Fibroblast of the aortic adventitia (primary cell): ENCODE measurements at regions not wholly inside any gene's neighbourhood (a gene's known extent, or its start where the extent isn't known, plus 50 kb on each side); places are given as distances from the start of the nearest gene placed in this dataset.

Source experiments
- DNase-seq: peaks from one replicate; pipeline ENCODE4 v3.0.0-alpha.2; 2010; ENCODE audit warnings: low read depth
- H3K4me3 ChIP-seq: 2 replicates; pipeline ENCODE4 v1.5.1; 2011; ENCODE audit warnings: low read depth, mild to moderate bottlenecking, control low read depth, low read length, moderate library complexity
- CTCF ChIP-seq: IDR thresholded peaks from 2 replicates; pipeline ENCODE4 v1.5.1; 2011; ENCODE audit warnings: mild to moderate bottlenecking, low read length, control low read depth, inconsistent platforms; ENCODE audit not compliant: insufficient read depth

- H3K4me3 ChIP-seq: no peak overlapping the region
- peak; percentile 17 for TF ChIP-seq CTCF
- DNase-seq: peak; percentile 2
Measured at GRCh38 chr2:146147448-146148012, 1627.6 kb upstream of the ZEB2 start.

GRCh38 chr2:146143971-146144370, 1624.1 kb upstream of the ZEB2 start:
- no peak for DNase-seq
- no peak for TF ChIP-seq CTCF
- no peak overlapping the region for H3K4me3 ChIP-seq

DNA sequence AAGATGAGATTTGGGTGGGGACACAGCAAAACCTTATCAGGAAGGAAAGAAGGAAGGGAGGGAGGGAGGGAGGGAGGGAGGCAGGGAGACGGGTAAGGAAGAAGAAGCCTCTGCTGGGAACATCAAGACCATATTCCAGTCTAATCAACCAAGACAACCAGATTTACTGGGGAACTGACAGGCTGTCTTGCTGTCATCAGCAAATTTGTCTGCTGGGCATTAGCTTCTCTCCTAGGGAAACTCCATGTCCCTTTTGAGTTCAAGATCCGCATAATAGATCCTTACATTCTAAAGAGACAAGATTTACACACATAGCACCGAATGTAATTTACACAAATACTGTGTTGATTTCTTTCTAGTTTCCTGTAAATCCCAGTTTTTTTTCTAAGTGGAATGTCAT, 1618.9 kb upstream of the ZEB2 start:
- no peak for DNase-seq
- no peak overlapping the region for H3K4me3 ChIP-seq
- TF ChIP-seq CTCF: no peak

DNA sequence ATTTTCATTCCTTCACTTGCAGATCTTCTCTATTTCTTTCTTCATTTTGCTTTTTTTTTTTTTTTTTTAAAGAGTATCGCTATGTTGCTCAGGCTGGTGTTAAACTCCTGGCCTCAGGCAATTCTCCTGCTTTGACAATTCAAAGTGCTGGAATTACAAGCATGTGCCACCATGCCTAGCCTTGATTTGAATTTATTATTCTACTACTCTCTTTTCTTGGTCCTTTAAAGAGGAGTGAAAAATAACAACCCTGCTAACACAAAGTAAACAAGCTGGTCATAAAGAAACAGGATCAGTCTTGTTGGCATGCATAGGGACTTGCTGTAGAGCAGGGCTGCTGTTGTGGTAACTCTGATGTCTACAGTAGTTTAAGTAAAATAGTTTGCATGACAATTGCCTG, 1615.3 kb upstream of the ZEB2 start:
- no peak for DNase-seq
- no peak for TF ChIP-seq CTCF
- no peak overlapping the region for H3K4me3 ChIP-seq

DNA sequence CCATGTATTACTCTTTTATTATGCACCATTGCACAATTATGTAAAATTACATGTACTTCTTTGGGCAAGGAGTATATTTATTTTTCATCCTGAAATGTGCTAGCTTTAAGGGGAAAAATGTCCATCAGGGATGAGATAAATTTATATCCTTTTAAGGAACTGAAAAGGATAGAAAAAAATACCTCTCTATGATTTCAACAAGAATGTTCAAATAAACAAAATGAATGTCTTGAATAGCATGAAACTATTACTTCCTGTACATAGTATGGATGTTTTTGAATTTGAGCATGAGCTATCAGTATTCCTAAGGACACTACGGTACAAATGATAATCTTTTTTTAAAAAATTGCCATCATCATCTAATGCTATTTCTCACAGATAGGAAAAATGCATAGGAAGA, 1611.9 kb upstream of the ZEB2 start:
- TF ChIP-seq CTCF: no peak
- DNase-seq: no peak

DNA sequence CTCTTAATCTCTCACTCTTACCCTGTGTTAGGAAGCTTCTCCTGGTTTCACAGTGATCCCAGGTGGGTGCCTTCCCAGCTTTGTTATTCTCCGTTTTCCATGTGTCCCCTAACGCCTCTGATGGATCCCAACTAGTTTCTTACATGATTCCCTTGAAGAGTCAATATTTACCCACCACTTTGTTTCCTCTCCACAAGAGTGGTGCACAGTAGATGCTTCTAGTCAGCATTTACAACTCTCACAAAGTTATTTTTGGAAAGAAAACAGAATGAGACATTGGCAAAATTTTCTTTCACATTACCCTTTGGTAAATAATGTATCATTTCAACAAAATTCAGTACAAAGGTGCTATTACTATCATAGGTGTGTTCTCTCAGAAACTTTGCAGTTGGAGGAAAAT, 1611.1 kb upstream of the ZEB2 start:
- no peak for TF ChIP-seq CTCF
- DNase-seq: no peak
- H3K4me3 ChIP-seq: no peak overlapping the region

More for the DNA sequence above, 1611.9 kb upstream of the ZEB2 start:
- H3K4me3 ChIP-seq: no peak overlapping the region

GRCh38 chr2:146130290-146130689, 1610.4 kb upstream of the ZEB2 start:
- no peak for TF ChIP-seq CTCF
- H3K4me3 ChIP-seq: no peak overlapping the region
- no peak for DNase-seq
